ENCODE measurements at regions not wholly inside any gene's neighbourhood (a gene's known extent, or its start where the extent isn't known, plus 50 kb on each side); places are given as distances from the start of the nearest gene placed in this dataset.

DNA sequence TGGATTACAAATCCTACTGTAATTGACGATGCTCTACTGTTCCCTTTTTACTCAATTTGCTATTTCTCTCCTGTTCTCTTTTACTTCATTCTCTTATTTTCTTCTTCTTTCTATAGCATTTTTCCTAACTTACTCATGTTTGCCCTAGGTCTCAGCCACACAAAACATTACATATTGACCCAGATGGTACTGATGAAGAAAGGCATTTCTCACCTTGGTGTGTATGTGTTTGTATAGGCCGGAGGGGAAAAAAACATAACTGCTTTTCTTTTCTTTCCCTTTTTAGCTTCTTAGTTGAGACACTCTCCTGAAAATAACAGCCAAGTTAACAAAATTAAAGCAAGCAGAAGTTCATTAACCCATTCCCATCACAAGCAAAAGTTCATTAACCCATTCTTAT, 1019.8 kb upstream of the CDH18 start:
- TF ChIP-seq EZH2phosphoT487 (IDR thresholded peaks at IDR 0.05; ENCODE audit: insufficient read depth, low read depth) (no peak), EZH2 (IDR thresholded peaks at IDR 0.05; ENCODE audit: insufficient read depth, poor library complexity, severe bottlenecking) (no peak)
